ENCODE measurements at regions not wholly inside any gene's neighbourhood (a gene's known extent, or its start where the extent isn't known, plus 50 kb on each side); places are given as distances from the start of the nearest gene placed in this dataset.

DNA sequence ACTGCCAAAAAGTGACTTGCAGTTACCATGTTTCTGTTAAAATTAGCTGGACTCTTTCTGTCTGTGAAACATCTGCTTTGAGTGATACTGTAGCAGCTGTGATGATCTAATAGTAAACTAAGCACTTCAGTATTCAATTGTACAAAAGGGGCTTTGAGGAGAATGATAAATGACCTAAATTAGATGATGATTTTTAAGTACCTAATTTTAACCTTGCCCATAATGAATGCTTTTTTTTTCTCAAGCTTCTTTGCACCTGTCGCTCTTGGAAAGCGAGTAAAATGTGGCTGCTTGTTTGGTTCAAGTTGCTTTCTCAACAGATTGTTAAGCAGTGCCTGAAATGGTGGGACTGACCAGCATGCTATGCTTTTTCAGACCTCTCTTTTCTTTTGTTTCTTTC, 752.3 kb downstream of the EPHA3 start:
- TF ChIP-seq, protein P1, sequence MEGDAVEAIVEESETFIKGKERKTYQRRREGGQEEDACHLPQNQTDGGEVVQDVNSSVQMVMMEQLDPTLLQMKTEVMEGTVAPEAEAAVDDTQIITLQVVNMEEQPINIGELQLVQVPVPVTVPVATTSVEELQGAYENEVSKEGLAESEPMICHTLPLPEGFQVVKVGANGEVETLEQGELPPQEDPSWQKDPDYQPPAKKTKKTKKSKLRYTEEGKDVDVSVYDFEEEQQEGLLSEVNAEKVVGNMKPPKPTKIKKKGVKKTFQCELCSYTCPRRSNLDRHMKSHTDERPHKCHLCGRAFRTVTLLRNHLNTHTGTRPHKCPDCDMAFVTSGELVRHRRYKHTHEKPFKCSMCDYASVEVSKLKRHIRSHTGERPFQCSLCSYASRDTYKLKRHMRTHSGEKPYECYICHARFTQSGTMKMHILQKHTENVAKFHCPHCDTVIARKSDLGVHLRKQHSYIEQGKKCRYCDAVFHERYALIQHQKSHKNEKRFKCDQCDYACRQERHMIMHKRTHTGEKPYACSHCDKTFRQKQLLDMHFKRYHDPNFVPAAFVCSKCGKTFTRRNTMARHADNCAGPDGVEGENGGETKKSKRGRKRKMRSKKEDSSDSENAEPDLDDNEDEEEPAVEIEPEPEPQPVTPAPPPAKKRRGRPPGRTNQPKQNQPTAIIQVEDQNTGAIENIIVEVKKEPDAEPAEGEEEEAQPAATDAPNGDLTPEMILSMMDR (IDR thresholded peaks at IDR 0.05) = no peak
- no peak for TF ChIP-seq POLR2A (IDR thresholded peaks at IDR 0.05)
- TF ChIP-seq EP300 (IDR thresholded peaks at IDR 0.05) = no peak
